ENCODE measurements at regions not wholly inside any gene's neighbourhood (a gene's known extent, or its start where the extent isn't known, plus 50 kb on each side); places are given as distances from the start of the nearest gene placed in this dataset.

DNA sequence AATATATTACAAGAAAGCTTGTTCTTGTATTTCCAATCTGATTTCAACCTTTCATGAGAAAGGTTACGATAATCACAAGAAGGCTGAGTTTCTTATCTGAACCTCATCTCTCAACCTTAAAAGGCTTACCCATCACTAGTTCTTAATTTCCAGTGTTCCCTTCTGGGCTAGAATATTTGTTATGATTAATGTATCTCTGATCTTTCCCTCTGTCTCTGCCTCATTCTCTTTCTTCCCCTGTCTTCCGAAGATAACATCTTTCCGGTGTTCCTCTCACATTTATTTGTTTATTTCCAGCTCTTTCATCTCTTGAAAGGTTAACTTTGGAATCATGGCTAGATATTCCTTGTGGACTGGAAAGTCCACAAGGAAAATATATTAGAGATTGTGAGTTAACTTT, 255.9 kb downstream of the SLC6A15 start:
- H4K91ac ChIP-seq (replicated peaks; ENCODE audit: insufficient read length, low read length): no peak overlapping the region
- 63% methylated on average over 3 of the region's 3 CpGs; no CpG with 5 or more reads in 1 of the 2 experiments for WGBS, 2 experiments (ENCODE audit: extremely low coverage in 1 of 2, insufficient coverage in 1 of 2, insufficient read length in 1 of 2, insufficient replicate concordance in 2 of 2, low coverage in 1 of 2, low lambda C conversion rate in 2 of 2, missing lambda C conversion rate in 1 of 2)
- no peak for TF ChIP-seq SUZ12 (IDR thresholded peaks at IDR 0.05; ENCODE audit: low read length)
- no peak for TF ChIP-seq CHD2 (IDR thresholded peaks at IDR 0.05; ENCODE audit: low read length)
- TF ChIP-seq SAP30 (IDR thresholded peaks at IDR 0.05; ENCODE audit: insufficient read depth, insufficient replicate concordance, low read length): no peak
- TF ChIP-seq FOSL1 (IDR thresholded peaks at IDR 0.05; ENCODE audit: insufficient read depth, low read depth, low read length): no peak
- TF ChIP-seq, protein P1, sequence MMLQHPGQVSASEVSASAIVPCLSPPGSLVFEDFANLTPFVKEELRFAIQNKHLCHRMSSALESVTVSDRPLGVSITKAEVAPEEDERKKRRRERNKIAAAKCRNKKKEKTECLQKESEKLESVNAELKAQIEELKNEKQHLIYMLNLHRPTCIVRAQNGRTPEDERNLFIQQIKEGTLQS (IDR thresholded peaks at IDR 0.05; ENCODE audit: insufficient read depth, low read depth, low read length): no peak
- no peak for TF ChIP-seq EZH2 (IDR thresholded peaks at IDR 0.05; ENCODE audit: low read depth, low read length, severe bottlenecking)
- TF ChIP-seq SP1 (IDR thresholded peaks at IDR 0.05; ENCODE audit: low read depth, low read length): no peak
- TF ChIP-seq EGR1 (IDR thresholded peaks at IDR 0.05; ENCODE audit: borderline replicate concordance, low read depth, low read length): no peak
- TF ChIP-seq ASH2L (IDR thresholded peaks at IDR 0.05; ENCODE audit: low read length): no peak
- no peak for TF ChIP-seq JUND (IDR thresholded peaks at IDR 0.05; ENCODE audit: low read length)
- TF ChIP-seq TAF7 (optimal IDR thresholded peaks at IDR 0.05; ENCODE audit: borderline replicate concordance, low read depth, low read length): no peak
- no peak for TF ChIP-seq RNF2 (IDR thresholded peaks at IDR 0.05; ENCODE audit: borderline replicate concordance, low read depth, low read length, missing control alignments, poor library complexity, severe bottlenecking)
- no peak for TF ChIP-seq EP300 (IDR thresholded peaks at IDR 0.05; ENCODE audit: borderline replicate concordance in 1 of 2, low read depth in 2 of 2, low read length in 2 of 2)
- TF ChIP-seq TEAD4 (IDR thresholded peaks at IDR 0.05; ENCODE audit: low read depth, low read length): no peak

More for the DNA sequence above, 255.9 kb downstream of the SLC6A15 start:
- no peak overlapping the region for H2AFZ ChIP-seq (ENCODE audit: low read length)
- ChIA-PET POLR2A (ENCODE audit: partially characterized antibody) (no interaction called here), CTCF (ENCODE audit: partially characterized antibody) (interaction anchor here (1.2 kb wide), 1 partner anchor 11 kb away, joined by 3 read pairs; no protein-coding TSS in a partner anchor)
- FAIRE-seq (no peak), DNase-seq (ENCODE audit: low read depth in 1 of 2, low spot score in 2 of 2) (no peak)
- H3K4me2 ChIP-seq (ENCODE audit: insufficient read depth in 1 of 2, low read depth in 2 of 2, low read length in 2 of 2): no peak overlapping the region
- no peak overlapping the region for H2BK12ac ChIP-seq (ENCODE audit: low read depth, low read length)
- no peaks in the 10 kb centered on the region for H3K27me3 ChIP-seq (replicated peaks in 1 of 4; ENCODE audit: control insufficient read depth in 3 of 4, extremely low read depth in 1 of 4, insufficient read depth in 3 of 4, low read length in 3 of 4)
- H4K8ac ChIP-seq (ENCODE audit: extremely low read depth, insufficient read depth, low read length): no peak overlapping the region
- H3K4ac ChIP-seq (replicated peaks; ENCODE audit: insufficient read length, low read depth, low read length): no peak overlapping the region
- no peaks in the 10 kb centered on the region for H3K4me1 ChIP-seq (replicated peaks in 1 of 4; ENCODE audit: control insufficient read depth in 3 of 4, insufficient read depth in 4 of 4, low read length in 3 of 4)
- H3K23me2 ChIP-seq (ENCODE audit: low read depth, low read length): no peaks in the 10 kb centered on the region; the same call in 1 of the 2 replicates
- H4K20me1 ChIP-seq (replicated peaks in 1 of 2; ENCODE audit: control insufficient read depth in 1 of 2, insufficient read depth in 2 of 2, low read length in 2 of 2): no peaks in the 10 kb centered on the region
- no peaks in the 10 kb centered on the region for H3K79me2 ChIP-seq (ENCODE audit: control insufficient read depth in 1 of 2, insufficient read depth in 2 of 2, low read length in 2 of 2)
- no peak overlapping the region for H3K27ac ChIP-seq (ENCODE audit: low read depth, low read length)
- no peak overlapping the region for H3K18ac ChIP-seq (ENCODE audit: extremely low read depth, low read length)
- H4K5ac ChIP-seq (ENCODE audit: insufficient read length, low read depth, low read length): no peak overlapping the region
- no peak overlapping the region for H3K14ac ChIP-seq (ENCODE audit: insufficient read length)
- H3K9me3 ChIP-seq (ENCODE audit: insufficient read depth in 2 of 2, low read depth in 1 of 2, low read length in 1 of 2): no peaks in the 10 kb centered on the region
- H2BK120ac ChIP-seq (replicated peaks; ENCODE audit: low read depth, low read length): no peak overlapping the region
- H2BK20ac ChIP-seq (ENCODE audit: low read length): no peak overlapping the region
- no peak overlapping the region for H3K23ac ChIP-seq (ENCODE audit: insufficient read length)
- no peak overlapping the region for H3K56ac ChIP-seq (replicated peaks; ENCODE audit: insufficient read length, low read depth, low read length)
- H3K36me3 ChIP-seq (ENCODE audit: control insufficient read depth in 2 of 4, insufficient read depth in 4 of 4, low read length in 3 of 4): no peaks in the 10 kb centered on the region
- H3K9ac ChIP-seq (replicated peaks in 1 of 4; ENCODE audit: extremely low read depth in 1 of 4, low read depth in 3 of 4, low read length in 3 of 4): no peak overlapping the region
- H2AK5ac ChIP-seq (ENCODE audit: low read depth, low read length): no peak overlapping the region
- H2BK15ac ChIP-seq (ENCODE audit: low read length): no peak overlapping the region
- no peaks in the 10 kb centered on the region for H3K79me1 ChIP-seq (ENCODE audit: low read depth, low read length)
- H3K4me3 ChIP-seq (ENCODE audit: extremely low read depth in 1 of 4, insufficient read depth in 2 of 4, low read depth in 3 of 4, low read length in 4 of 4): no peak overlapping the region
- H2BK5ac ChIP-seq (ENCODE audit: low read depth, low read length): no peak overlapping the region

Measured in H1 (cell line).